B cell (primary cell): ENCODE measurements at regions not wholly inside any gene's neighbourhood (a gene's known extent, or its start where the extent isn't known, plus 50 kb on each side); places are given as distances from the start of the nearest gene placed in this dataset.

ENCODE experiments used
- EZH2 ChIP-seq: IDR thresholded peaks from 2 replicates; pipeline ENCODE4 v1.6.1; 2012; ENCODE audit warnings: borderline replicate concordance, low read depth, mild to moderate bottlenecking, moderate library complexity, low read length; ENCODE audit not compliant: insufficient read depth, poor library complexity, severe bottlenecking
- TF ChIP-seq, protein P1 (sequence below): fragments of 200-600 bp; IDR thresholded peaks from one replicate; pipeline ENCODE4 v1.8.0; 2022; ENCODE audit warnings: antibody characterized with exemption, mild to moderate bottlenecking

DNA sequence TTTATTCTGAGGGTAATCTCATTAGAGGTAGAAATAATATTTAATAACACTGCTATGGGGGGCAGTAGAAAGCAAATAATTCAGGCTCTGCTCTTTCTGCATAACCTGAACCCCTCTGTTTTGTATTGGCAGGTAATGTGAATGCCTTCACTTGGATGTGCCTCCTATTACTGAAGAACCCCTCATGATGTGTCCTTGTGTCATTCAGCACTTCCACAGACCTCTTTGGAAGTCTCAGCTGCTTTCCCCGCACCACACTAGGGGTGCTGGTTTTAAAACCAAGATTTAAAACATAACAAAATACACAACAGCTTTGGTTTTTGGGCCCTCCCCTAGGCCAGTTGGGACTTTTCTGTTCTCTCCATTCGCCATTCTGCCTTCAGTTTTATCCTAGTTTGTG is 281.7 kb upstream of the MC4R start:
- TF ChIP-seq, protein P1, sequence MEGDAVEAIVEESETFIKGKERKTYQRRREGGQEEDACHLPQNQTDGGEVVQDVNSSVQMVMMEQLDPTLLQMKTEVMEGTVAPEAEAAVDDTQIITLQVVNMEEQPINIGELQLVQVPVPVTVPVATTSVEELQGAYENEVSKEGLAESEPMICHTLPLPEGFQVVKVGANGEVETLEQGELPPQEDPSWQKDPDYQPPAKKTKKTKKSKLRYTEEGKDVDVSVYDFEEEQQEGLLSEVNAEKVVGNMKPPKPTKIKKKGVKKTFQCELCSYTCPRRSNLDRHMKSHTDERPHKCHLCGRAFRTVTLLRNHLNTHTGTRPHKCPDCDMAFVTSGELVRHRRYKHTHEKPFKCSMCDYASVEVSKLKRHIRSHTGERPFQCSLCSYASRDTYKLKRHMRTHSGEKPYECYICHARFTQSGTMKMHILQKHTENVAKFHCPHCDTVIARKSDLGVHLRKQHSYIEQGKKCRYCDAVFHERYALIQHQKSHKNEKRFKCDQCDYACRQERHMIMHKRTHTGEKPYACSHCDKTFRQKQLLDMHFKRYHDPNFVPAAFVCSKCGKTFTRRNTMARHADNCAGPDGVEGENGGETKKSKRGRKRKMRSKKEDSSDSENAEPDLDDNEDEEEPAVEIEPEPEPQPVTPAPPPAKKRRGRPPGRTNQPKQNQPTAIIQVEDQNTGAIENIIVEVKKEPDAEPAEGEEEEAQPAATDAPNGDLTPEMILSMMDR: no peak
- TF ChIP-seq EZH2: no peak
